ENCODE measurements at regions not wholly inside any gene's neighbourhood (a gene's known extent, or its start where the extent isn't known, plus 50 kb on each side); places are given as distances from the start of the nearest gene placed in this dataset.

DNA sequence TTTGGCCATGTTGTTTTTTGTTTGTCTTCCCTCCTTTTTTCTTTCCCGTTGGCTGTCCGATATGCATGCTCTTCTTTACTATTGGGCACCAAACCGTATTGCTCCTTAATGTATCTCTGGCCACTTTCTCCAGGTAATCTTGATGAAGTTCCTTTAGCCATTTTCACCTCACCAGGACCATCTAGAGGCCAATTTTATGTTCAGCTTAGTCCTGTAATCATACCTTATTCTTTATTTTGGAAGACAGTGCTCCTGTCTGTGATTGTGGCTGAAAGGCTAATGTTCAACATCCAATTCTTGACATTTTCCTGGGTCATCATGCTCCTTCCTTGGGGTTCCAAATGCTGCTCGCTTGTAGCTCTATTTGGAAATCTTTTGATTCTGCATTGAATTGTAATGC, 169.5 kb downstream of the S1PR1 start:
- TF ChIP-seq, protein P1, sequence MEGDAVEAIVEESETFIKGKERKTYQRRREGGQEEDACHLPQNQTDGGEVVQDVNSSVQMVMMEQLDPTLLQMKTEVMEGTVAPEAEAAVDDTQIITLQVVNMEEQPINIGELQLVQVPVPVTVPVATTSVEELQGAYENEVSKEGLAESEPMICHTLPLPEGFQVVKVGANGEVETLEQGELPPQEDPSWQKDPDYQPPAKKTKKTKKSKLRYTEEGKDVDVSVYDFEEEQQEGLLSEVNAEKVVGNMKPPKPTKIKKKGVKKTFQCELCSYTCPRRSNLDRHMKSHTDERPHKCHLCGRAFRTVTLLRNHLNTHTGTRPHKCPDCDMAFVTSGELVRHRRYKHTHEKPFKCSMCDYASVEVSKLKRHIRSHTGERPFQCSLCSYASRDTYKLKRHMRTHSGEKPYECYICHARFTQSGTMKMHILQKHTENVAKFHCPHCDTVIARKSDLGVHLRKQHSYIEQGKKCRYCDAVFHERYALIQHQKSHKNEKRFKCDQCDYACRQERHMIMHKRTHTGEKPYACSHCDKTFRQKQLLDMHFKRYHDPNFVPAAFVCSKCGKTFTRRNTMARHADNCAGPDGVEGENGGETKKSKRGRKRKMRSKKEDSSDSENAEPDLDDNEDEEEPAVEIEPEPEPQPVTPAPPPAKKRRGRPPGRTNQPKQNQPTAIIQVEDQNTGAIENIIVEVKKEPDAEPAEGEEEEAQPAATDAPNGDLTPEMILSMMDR (IDR thresholded peaks at IDR 0.05; ENCODE audit: low read depth, low read length), result no peak

DNA sequence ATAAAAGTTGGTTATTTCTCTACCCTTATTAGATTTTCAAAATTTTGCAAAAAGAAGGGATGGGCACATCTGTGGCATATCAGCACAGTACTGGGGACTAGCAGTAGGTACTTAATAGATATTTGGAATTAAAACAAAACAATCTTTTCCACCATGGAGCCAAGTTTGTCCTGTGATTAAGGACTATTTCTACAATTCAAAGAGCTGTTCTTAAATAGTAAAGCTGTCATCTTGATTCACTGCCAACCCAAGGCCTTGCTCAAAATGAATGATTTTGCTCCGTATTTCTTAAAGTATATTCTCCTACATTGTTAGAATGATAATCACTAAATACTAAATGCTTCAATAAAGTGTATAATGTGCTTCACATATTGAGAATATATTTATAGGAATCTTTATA, 169.9 kb downstream of the S1PR1 start:
- TF ChIP-seq, protein P1 (IDR thresholded peaks at IDR 0.05; ENCODE audit: low read depth, low read length), result no peak
- no peak overlapping the region for H3K4me3 ChIP-seq (ENCODE audit: low read depth, low read length)

More for the DNA sequence above, 169.5 kb downstream of the S1PR1 start:
- H3K4me3 ChIP-seq (ENCODE audit: low read depth, low read length), result no peak overlapping the region

DNA sequence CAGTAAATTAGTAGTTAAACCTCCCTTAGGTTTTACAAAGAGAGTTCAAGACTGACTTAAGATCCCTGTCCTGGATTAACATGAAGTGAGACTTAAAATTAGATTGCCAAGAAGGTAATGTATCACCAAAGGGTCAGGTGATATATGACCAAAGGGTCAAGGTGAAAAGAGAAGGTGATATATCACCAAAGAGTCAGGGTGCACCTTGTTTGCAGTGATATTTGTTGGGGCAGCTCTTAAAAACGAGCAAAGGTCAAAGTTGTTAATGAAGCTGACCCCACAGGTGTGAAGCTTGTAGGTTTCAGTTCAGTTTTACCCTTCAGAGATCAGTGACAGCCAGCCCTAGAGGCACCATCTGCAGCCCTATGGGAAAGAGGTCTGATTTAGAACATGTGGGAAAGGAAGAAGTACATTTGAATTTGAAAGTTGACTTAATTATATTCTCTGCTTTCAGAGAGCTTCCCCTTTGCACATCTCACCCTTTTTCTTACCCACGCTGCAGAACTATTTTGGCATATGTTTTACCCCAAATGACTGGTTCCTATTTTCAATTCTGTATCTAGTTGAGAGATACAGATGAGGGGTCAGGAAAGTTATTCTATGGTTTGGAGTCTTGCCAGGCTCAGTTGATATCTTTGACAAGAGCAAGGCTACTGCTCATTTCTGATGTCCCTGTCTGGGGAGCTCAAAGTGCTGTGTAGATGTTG, 170.8 kb downstream of the S1PR1 start:
- TF ChIP-seq, protein P1 (IDR thresholded peaks at IDR 0.05; ENCODE audit: low read depth, low read length), result no peak
- no peak overlapping the region for H3K4me3 ChIP-seq (ENCODE audit: low read depth, low read length)

DNA sequence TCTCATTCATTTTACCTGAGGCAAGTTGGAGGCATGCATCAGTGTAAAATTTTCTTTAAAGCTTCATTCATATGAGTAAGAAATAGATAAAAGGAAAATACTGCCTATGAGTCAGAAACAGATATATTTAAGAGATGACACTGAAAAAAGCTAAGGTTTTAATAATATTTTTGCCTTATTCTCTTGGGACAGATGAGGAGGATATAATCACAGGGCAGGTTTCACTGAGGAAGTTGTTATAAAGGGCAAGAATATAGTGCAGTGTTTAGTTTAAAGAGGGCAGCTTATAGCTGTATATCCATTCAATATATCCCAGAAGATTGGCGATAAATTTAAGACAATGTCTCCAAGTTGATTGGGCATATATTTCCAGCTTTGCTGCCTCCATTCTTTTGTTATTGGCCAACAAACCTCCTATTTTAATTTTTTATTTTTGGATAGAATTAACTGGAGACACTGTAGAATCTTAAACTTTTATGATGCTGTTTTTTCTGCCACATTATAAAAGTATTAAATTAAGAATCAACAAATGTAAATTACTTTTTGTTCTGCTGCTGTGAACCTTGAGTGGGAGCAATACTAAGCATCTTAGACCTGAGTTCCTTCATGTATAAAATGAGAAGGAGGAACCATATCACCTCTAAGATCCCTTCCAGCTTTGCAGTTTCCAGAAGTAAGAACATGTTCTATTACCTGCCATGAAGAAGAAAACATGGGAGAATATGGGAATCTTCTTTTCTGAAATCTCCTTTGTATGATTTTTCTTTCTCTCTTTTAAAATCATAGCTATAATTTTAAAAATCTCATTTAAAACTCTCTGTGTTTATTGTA, 171.6 kb downstream of the S1PR1 start:
- H3K4me3 ChIP-seq (ENCODE audit: low read depth, low read length), result no peak overlapping the region
- TF ChIP-seq, protein P1 (IDR thresholded peaks at IDR 0.05; ENCODE audit: low read depth, low read length), result no peak

DNA sequence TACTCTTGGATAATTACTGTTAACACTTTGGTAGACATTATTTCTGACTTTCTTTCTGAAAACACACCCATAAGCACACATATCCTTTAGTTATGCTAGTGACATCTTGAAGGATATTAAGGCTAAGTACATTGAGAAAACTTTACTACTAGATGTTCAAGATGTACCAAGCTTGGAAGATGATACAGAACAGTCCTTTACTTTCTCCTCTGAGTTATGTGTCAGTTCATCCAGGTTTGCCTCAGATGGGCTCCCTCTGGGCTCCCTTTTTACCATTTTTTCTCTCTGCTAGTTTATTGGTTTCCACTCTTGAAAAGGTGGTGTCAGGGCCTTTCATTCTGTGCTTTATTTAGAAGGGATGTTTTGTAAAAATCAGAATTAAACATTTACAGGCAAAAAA, 172.3 kb downstream of the S1PR1 start:
- no peak overlapping the region for H3K4me3 ChIP-seq (ENCODE audit: low read depth, low read length)

DNA sequence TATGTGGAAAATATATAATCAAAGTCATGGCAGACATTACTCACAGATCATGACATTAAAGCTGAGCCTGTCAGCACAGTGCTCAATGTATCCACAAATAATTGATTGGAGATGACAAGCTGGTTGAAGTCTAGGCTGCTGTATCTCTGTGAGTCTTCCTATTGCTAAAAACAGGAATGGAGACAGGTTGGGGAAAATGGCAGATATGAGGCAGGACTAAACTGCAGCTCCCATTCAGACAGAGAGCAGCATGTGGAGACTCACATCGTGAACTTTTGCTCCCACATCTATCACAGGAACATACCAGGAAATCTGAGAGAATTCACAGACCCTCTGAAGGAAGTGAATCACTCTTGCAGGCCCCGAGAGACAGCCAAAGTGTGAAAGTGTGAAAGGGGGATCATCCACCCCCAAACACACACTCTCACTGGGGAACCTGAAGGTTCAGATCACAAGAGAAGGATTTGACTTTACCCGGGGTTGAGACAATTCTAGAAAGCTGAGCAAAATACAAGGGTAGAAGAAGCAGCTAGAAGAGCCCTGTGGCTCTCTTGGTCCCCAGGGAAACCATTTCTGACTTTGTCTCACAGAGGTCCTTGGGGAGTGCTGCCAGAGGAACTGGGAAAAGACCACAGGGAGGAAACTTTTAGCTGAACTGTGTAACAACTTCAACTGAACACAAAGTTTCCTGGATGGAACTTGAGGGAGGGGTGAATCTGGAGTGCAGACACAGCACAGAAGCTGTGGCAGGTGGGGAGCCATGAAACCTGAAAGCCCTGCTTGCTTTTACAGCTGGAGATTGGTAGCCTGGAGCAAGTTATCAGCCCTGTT, 173.4 kb downstream of the S1PR1 start:
- TF ChIP-seq, protein P1 (IDR thresholded peaks at IDR 0.05; ENCODE audit: low read depth, low read length), result no peak
- H3K4me3 ChIP-seq (ENCODE audit: low read depth, low read length), result no peak overlapping the region

More for the DNA sequence above, 172.3 kb downstream of the S1PR1 start:
- TF ChIP-seq, protein P1 (IDR thresholded peaks at IDR 0.05; ENCODE audit: low read depth, low read length), result no peak

Data from WI38 (cell line).